ENCODE measurements at regions not wholly inside any gene's neighbourhood (a gene's known extent, or its start where the extent isn't known, plus 50 kb on each side); places are given as distances from the start of the nearest gene placed in this dataset.
A peak's percentile ranks its signal among the peaks of the same experiment; 100 is the strongest.

DNA sequence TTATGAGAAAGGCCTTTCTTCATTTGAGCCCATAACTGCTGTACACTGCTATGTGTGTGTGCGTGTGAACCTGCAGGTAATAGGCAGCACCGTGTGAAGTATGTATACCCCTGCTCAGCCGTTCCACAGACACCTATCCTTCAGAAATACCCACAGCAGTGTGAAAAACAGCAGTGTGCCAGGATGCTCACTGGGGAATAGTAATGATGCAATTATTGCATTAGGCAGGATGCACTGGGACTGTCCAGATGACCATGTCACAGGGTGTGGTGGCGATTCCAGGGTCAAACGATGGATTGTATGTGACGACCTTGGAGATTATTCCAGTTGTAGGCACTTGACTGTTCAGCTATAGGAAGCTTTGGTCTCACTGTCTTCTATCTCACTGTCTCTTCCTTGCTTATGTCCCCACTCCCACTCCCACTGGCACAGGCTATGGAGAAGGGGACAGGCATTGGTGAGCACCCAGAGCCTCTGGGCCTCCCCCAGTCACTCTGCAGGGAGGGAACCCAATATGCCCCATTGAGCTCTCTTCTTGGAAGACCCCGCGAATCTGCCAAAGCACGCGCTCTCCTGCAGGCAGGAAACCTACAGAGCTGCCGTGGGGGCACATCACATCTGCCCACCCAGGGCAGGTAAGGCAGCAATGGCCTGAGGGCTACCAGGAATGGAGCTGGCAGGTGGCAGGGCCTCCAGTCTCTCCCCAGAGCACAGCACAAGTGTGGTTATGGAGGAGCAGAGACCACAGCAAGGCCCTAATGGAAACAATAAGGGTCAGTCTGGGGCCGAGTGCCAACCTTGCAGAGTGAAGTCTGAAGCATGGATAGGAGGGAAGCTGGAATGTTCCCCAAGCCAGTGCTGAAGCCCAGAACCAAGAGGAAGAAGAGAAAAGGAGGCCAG, 518.9 kb upstream of the RAB6C start:
- DNase-seq (ENCODE audit: low spot score in 2 of 2) (peak in 1 of 2 donors; percentile 3), ATAC-seq (no peak)
- H3K36me3 Mint-ChIP-seq: no peaks in the 10 kb centered on the region
- H3K9me3 Mint-ChIP-seq: peaks cover 6% of the 10 kb centered on the region
- H3K4me1 Mint-ChIP-seq: no peaks in the 10 kb centered on the region
- no peak overlapping the region for H3K4me3 Mint-ChIP-seq
- no peak overlapping the region for H3K27ac Mint-ChIP-seq

DNA sequence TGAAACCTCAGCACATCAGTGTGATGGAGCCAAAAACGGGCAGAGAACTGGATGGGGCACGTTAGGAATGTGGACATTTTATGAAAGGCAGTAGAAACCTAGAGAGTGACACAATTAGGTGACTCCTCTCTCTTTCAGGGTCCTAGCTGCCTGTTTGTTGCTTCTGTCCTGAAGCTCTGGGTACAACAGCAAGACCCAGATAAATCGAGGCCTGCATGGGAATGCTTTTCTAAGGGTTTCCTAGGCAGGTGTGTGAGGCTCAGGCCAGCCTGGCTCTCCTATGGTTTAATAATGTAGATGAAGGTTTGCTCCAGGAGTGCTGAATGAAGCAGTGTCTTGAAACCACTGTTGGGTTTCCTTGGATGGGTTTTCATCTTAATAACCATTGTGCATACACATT, 517.1 kb upstream of the RAB6C start:
- H3K4me3 Mint-ChIP-seq: no peak overlapping the region
- no peak overlapping the region for H3K27ac Mint-ChIP-seq
- H3K4me1 Mint-ChIP-seq: no peaks in the 10 kb centered on the region
- peaks cover 11% of the 10 kb centered on the region for H3K9me3 Mint-ChIP-seq
- DNase-seq (ENCODE audit: low spot score in 2 of 2): peak in 1 of 2 donors; percentile 17
- ATAC-seq: no peak
- no peaks in the 10 kb centered on the region for H3K36me3 Mint-ChIP-seq

DNA sequence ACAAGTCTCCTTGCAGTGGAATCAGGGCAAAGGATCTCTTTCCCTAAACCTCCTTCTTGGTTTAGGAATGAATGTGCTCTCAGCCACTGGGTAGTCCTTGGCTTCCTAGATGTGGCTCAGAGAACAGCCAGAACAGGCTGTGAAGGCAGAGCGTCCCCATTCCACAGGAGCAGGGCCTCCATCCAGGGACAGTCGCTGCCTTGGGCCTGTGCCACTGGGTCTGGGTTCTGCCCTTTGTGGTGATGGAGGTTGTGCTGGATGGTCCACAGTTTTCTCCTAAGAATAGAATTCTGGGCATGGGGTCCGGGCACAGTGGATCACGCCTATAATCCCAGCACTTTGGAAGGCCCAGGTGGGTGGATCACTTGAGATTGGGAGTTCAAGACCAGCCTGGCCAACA, 516.5 kb upstream of the RAB6C start:
- Mint-ChIP-seq H3K4me3 (no peak overlapping the region), H3K36me3 (no peaks in the 10 kb centered on the region)

DNA sequence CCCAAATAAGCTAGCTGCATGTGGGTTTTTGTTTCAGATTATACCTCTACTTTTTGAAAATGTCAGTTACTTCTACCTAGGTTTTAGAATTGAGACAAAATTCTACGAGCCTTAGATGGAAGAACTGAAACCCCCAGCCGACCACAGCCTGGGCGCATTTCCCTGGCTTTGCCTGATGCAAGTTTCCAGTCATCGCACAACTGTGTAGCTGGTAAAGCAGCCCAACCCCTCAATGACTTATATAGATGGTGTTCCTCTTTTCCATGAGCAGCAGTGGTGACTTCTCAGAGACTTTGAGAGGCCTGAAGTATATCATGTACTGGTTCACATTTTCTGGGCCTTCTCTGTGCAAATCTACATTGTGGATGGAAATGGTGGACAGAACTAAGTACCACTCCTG, 515.4 kb upstream of the RAB6C start:
- Mint-ChIP-seq H3K36me3 (no peaks in the 10 kb centered on the region), H3K4me3 (no peak overlapping the region), H3K4me1 (no peaks in the 10 kb centered on the region), H3K27ac (no peak overlapping the region), H3K9me3 (peaks cover 11% of the 10 kb centered on the region)
- DNase-seq (ENCODE audit: low spot score in 2 of 2): no peak
- ATAC-seq: no peak

More for the DNA sequence above, 516.5 kb upstream of the RAB6C start:
- no peak overlapping the region for H3K27ac Mint-ChIP-seq
- no peaks in the 10 kb centered on the region for H3K4me1 Mint-ChIP-seq
- peak in 1 of 2 donors; percentile 18 for DNase-seq (ENCODE audit: low spot score in 2 of 2)
- no peak for ATAC-seq
- peaks cover 11% of the 10 kb centered on the region for H3K9me3 Mint-ChIP-seq

- Mint-ChIP-seq H3K9me3 (peaks cover 11% of the 10 kb centered on the region), H3K4me1 (no peaks in the 10 kb centered on the region), H3K27ac (no peak overlapping the region), H3K36me3 (no peaks in the 10 kb centered on the region), H3K4me3 (no peak overlapping the region)
- DNase-seq (ENCODE audit: low spot score in 2 of 2): no peak
- no peak for ATAC-seq
These were observed 514.8 kb upstream of the RAB6C start for GRCh38 chr2:129464631-129465030.

DNA sequence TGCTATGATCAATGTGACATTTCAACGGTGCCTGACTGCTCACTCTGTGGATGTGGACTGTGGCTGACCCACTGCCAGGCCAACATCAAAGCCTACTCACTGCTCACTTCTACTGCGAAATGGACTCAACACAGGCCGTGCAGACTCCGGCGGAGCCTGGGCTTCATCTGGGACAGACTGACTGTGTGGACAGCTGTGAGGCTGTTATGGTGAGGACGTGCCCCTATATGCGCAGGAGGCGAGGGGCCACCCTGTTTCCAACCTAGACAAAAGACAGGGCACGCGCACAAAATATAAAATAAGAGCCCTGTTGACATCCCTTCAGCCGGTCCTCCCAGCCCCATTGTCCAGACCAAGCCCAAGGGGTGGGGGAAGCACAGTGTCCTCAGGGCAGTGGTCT, 514.4 kb upstream of the RAB6C start:
- ATAC-seq: no peak
- H3K27ac Mint-ChIP-seq: no peak overlapping the region

DNA sequence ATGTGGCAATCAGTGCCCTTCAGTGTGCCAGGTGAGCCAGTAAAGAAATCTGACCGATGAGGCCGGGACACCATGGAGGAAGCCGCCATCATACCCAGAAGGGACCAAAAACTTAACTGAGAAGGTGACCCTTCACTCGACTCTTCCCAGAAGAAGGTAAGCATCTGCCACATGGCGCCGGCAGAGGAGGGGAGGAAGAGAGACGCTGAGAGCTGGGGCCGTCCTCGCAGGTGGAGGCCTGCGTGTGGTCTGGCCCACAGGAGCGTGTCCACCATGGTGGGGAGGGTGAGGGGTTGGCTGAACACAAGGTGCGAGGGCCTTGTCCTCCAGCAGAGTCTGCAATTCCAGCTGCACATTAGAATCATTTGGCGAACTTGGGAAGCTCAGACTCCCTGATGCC, 513.1 kb upstream of the RAB6C start:
- Mint-ChIP-seq H3K9me3 (peaks cover 11% of the 10 kb centered on the region), H3K27ac (no peak overlapping the region), H3K4me3 (no peak overlapping the region), H3K36me3 (no peaks in the 10 kb centered on the region), H3K4me1 (no peaks in the 10 kb centered on the region)
- DNase-seq (ENCODE audit: low spot score in 2 of 2) (no peak), ATAC-seq (no peak)

More for the DNA sequence above, 514.4 kb upstream of the RAB6C start:
- Mint-ChIP-seq H3K36me3 (no peaks in the 10 kb centered on the region), H3K4me3 (no peak overlapping the region), H3K9me3 (peaks cover 11% of the 10 kb centered on the region), H3K4me1 (no peaks in the 10 kb centered on the region)
- no peak for DNase-seq (ENCODE audit: low spot score in 2 of 2)

DNA sequence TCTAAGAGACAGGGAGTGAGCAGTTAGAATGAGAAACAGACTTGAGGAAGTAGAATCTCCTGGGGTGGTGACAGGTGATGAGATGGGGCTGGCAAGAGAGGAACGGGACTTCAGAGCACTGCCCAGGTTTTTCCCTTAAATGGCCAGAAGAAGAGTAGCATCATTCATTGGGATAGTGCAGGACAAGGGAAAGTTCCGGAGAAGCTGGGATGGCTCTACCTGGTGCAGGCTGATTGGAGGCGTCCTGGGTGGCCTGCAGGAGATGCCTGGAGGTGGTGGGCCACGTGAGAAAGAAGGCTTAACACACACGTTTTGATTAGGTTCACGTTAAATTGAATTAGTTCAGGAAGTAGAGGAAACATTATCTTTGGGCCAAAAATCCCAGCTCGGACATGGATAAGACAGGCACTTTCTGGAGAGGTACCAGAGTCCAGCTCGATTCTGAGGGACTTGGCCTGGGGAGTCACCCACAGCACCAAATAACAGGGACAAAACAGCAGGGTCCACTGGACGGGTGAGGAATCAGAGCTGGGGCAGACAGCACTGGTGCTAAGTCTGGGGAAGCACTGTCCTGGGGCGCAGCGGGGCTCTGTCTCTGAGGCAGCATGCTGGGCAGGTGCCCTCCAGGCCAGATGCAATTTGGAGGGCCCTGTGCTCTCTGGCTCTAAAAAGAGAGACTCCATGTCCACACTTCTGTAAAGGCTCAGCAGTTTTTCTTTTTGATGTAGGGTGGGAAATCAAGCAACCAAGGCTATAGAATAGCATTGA, 512.3 kb upstream of the RAB6C start:
- Mint-ChIP-seq H3K4me3 (no peak overlapping the region), H3K9me3 (peaks cover 11% of the 10 kb centered on the region), H3K27ac (no peak overlapping the region), H3K36me3 (no peaks in the 10 kb centered on the region), H3K4me1 (no peaks in the 10 kb centered on the region)
- ATAC-seq: no peak
- DNase-seq (ENCODE audit: low spot score in 2 of 2): no peak

DNA sequence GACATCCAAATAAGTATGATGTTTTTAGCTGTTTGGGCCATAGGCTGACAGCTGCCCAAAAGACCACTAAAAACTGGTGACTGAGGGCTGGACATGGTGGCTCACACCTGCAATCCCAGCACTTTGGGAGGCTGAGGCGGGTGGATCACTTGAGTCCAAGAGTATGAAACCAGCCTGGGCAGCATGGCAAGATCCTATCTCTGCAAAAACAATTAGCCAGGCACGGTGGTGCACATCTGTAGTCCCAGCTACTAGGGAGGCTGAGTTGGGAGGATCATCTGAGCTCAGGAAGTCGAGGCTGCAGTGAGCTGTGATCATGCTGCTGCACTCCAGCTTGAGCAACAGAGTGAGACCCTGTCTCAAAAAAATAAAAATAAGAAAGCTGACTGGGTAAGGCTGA, 511.5 kb upstream of the RAB6C start:
- no peak overlapping the region for H3K27ac Mint-ChIP-seq
- H3K4me3 Mint-ChIP-seq: no peak overlapping the region
- DNase-seq (ENCODE audit: low spot score in 2 of 2) (no peak), ATAC-seq (no peak)
- H3K9me3 Mint-ChIP-seq: peaks cover 11% of the 10 kb centered on the region
- H3K4me1 Mint-ChIP-seq: no peaks in the 10 kb centered on the region
- no peaks in the 10 kb centered on the region for H3K36me3 Mint-ChIP-seq

GRCh38 chr2:129468879-129469278, 510.6 kb upstream of the RAB6C start:
- Mint-ChIP-seq H3K9me3 (peaks cover 11% of the 10 kb centered on the region), H3K4me3 (no peak overlapping the region), H3K36me3 (no peaks in the 10 kb centered on the region), H3K4me1 (no peaks in the 10 kb centered on the region), H3K27ac (no peak overlapping the region)
- no peak for ATAC-seq
- no peak for DNase-seq (ENCODE audit: low spot score in 2 of 2)

DNA sequence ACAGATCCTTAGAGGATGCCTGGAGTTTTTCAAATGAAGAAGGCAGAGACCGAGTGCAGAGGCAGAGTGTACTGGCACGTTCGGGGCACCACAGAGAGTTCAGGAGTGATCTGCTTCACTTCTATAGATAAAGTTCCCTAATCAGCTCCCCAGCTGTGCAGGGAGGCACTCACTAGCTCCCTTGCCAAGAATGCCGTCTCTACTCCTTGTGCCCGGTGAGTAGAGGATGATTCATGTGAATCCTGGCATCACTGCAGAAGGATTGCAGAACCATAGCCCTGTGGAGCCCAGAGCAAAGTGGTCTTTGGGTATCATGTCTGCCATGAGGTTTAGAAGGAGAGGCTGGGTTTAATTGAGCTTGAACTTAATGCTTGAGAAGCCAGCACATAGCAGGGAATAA, 510.1 kb upstream of the RAB6C start:
- Mint-ChIP-seq H3K4me1 (no peaks in the 10 kb centered on the region), H3K36me3 (no peaks in the 10 kb centered on the region), H3K4me3 (no peak overlapping the region), H3K9me3 (peaks cover 10% of the 10 kb centered on the region), H3K27ac (no peak overlapping the region)
- DNase-seq (ENCODE audit: low spot score in 2 of 2): no peak
- no peak for ATAC-seq

DNA sequence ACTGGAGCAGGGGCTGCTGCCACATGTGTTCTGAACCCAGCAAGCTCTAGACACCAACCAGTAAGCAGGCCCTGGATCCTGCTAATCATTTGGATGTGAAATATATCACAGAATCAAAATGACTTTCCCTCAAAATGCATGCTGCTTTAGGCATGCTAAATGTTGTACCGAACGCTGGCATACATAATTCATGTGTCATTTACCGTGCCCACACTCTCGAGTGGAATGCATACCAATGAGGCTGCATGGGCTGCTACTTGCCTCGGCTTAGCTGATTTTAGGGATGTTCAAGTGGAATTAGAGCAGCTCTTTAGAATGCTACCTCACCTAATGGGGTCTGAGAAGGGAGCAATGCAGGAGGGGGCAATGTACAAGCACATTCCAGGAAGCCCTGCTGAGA, 509.6 kb upstream of the RAB6C start:
- Mint-ChIP-seq H3K27ac (no peak overlapping the region), H3K36me3 (no peaks in the 10 kb centered on the region), H3K4me1 (no peaks in the 10 kb centered on the region), H3K4me3 (no peak overlapping the region), H3K9me3 (peaks cover 8% of the 10 kb centered on the region)
- ATAC-seq: no peak
- DNase-seq (ENCODE audit: low spot score in 2 of 2): no peak

DNA sequence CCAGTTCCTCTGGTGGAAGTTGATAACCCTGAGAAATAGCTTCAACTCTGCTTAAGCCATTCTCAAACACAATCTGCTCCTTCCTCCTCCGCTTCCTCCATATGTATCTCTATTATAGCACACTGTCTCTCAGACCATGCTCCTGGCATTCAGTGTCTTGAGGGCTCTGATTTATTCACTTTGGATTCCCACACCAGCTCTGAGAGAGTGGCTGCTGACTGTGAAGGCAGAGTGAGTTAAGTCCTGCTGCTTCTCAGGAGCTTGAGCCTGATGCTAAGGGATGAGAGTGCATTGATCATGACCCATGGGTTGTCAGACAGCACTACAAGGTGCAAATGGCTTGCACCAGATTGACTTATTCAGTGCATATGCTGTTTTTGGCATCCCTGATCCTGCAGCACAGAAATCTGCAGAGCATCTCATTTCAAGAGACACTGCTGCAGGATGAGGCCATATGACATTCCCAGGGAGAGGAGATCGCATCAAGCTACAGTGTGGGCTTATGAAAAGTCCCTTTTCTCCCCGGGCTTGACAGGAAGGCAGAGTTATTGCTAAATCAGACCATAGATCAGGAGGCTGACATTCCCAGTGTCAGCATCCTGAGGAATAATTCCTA, 500.5 kb upstream of the RAB6C start:
- peaks cover 7% of the 10 kb centered on the region for H3K9me3 Mint-ChIP-seq
- peak in 1 of 2 donors; percentile 10 for DNase-seq (ENCODE audit: low spot score in 2 of 2)

DNA sequence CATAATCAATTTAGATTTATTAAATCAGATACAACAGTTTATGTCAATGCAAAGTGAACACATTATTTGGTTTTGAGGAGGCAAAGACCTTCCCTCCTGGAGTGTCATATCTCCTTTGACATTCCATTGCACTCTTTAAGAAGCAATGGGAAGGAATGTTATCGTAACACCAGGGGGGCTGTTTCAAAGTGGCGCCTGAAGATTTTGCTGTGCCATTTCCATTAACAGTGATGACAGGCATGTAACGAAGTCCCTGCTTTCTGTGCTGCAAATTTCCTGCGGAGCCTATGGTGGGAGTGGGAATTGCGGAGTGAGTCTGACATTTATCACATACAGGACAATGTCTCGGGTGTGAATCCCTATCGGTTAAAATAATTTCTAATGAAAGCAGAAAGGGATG, 499.6 kb upstream of the RAB6C start:
- no peaks in the 10 kb centered on the region for H3K36me3 Mint-ChIP-seq
- no peak overlapping the region for H3K4me3 Mint-ChIP-seq
- no peaks in the 10 kb centered on the region for H3K4me1 Mint-ChIP-seq
- H3K27ac Mint-ChIP-seq: no peak overlapping the region
- peak in 1 of 2 donors; percentile 2 for DNase-seq (ENCODE audit: low spot score in 2 of 2)
- H3K9me3 Mint-ChIP-seq: peaks cover 4% of the 10 kb centered on the region
- ATAC-seq: no peak

More for the DNA sequence above, 500.5 kb upstream of the RAB6C start:
- ATAC-seq: no peak
- no peaks in the 10 kb centered on the region for H3K36me3 Mint-ChIP-seq
- no peak overlapping the region for H3K27ac Mint-ChIP-seq
- H3K4me3 Mint-ChIP-seq: no peak overlapping the region
- no peaks in the 10 kb centered on the region for H3K4me1 Mint-ChIP-seq

- no peak overlapping the region for H3K4me3 Mint-ChIP-seq
- H3K36me3 Mint-ChIP-seq: no peaks in the 10 kb centered on the region
- ATAC-seq: no peak
These were observed 498.7 kb upstream of the RAB6C start for GRCh38 chr2:129480790-129481189.

More at GRCh38 chr2:129480790-129481189, 498.7 kb upstream of the RAB6C start:
- DNase-seq (ENCODE audit: low spot score in 2 of 2): peak in 1 of 2 donors; percentile 4
- no peak overlapping the region for H3K27ac Mint-ChIP-seq
- peaks cover 3% of the 10 kb centered on the region for H3K9me3 Mint-ChIP-seq
- no peaks in the 10 kb centered on the region for H3K4me1 Mint-ChIP-seq

Data from stimulated activated effector memory CD8-positive, alpha-beta T cell treated with anti-CD3 and anti-CD28 coated beads, Interleukin-12 subunit alpha, Interleukin-12 subunit beta, amount 100 ng/mL, for 72 hours (primary cell).